ENCODE measurements at regions not wholly inside any gene's neighbourhood (a gene's known extent, or its start where the extent isn't known, plus 50 kb on each side); places are given as distances from the start of the nearest gene placed in this dataset.

DNA sequence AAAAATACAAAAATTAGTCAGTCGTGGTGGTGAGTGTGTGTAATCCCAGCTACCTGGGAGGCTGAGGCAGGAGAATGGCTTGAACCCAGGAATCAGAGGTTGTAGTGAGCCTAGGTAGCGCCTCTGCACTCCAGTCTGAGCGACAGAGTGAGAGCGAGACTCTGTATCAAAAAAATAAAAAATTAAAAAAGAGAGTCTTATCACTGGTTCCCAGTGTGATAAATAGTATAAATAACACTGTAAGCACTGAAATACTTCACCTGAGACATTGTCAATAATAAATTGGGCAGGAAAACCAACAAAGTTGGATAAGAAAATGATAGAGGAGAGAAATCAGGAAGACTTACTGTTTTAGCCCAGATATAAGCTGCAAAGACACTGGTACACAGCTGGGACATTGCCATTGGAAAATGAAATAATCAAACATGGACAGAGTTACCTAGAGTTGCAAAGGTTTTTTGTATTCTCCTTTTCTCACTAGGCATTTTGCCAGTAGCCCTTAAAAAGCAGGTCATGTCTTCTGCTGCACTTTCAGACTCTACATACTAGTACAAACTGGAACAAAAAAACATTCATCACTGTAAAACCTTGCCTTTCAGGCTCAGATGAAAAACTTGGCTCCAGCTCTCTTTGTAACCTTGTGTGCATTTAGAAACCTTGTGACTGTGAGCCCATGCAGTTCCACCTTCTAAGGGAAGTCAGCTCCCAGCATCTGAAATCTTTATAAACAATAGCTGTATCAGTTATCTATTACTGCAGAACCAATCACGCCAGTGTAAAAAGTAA lies 55.0 kb upstream of the PPP1R2C start:
- TF ChIP-seq, protein P1, sequence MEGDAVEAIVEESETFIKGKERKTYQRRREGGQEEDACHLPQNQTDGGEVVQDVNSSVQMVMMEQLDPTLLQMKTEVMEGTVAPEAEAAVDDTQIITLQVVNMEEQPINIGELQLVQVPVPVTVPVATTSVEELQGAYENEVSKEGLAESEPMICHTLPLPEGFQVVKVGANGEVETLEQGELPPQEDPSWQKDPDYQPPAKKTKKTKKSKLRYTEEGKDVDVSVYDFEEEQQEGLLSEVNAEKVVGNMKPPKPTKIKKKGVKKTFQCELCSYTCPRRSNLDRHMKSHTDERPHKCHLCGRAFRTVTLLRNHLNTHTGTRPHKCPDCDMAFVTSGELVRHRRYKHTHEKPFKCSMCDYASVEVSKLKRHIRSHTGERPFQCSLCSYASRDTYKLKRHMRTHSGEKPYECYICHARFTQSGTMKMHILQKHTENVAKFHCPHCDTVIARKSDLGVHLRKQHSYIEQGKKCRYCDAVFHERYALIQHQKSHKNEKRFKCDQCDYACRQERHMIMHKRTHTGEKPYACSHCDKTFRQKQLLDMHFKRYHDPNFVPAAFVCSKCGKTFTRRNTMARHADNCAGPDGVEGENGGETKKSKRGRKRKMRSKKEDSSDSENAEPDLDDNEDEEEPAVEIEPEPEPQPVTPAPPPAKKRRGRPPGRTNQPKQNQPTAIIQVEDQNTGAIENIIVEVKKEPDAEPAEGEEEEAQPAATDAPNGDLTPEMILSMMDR (conservative IDR thresholded peaks at IDR 0.05): no peak
- no peak for TF ChIP-seq ZFX (IDR thresholded peaks at IDR 0.05)
- H3K27ac ChIP-seq: peak overlapping the region; percentile 87

DNA sequence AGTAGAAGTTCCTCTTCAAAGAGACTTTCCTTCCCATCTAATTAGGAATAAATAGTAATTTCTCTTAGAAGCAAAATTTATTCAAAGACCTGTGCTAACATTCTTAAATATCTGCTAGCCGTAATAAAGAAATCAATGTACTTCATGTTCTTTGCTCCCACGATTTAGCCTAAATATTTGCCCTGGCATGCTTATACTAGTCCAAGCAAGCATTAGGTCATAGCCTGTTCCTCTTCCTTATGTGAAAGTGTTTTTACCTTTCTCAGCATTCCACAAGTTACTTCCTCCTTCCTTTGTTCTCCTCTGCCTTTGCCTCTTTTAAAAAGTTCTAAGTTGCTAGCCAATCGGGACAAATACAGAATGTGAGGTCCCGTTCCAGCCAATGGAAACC lies 55.6 kb upstream of the PPP1R2C start:
- H3K27ac ChIP-seq: peak overlapping the region; percentile 58; the same call in 1 of the 2 replicates

DNA sequence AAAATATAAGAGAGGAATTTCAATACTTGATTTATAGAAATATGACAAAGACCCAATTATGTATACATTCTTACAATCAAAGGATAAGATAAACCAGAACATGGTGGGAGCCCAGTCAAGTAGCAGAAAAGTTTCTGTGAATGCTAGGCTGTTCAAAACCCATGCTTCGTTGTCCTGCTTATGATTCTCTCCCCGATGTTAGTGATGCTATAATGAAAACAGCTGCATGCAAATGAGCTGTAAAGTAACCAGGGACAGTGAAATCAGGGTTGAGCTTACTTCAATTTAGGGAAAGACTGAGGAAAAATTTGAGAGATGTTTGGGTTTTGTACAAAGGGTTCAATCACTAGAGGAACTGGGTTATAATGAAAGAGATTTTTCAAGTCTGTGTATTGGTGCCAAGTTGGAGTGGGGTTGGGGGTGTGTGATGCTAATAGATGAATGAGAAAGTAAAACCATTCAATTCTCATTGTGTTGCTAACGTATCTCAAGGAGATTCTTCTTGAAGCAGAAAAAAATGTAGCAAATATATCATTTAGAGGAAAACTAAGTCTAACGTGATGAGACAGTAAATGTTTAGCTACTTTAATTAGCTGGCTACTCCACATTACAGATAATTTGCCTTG lies 59.3 kb upstream of the PPP1R2C start:
- no peak overlapping the region for H3K27ac ChIP-seq

DNA sequence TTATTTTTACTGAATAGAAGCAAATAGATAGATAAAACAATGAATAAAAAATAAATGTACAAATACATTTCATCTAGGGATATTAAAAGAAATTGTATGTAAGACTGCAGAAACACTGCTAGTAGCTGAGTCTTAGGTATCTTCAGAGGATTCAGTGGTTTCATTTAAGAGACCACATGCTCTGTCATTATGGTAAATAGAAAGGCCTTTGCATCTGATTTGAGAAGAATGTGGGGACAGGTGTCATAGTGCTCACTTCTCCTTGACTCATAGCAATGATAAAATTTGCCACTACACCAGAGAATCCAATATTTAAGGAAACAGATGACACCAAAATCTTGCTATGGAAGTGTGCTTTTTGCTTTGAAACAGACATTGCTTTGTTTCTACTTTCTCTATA lies 59.8 kb upstream of the PPP1R2C start:
- no peak for TF ChIP-seq ZFX (IDR thresholded peaks at IDR 0.05)
- TF ChIP-seq, protein P1 (conservative IDR thresholded peaks at IDR 0.05): no peak
- H3K27ac ChIP-seq: no peak overlapping the region

More for the DNA sequence above, 59.3 kb upstream of the PPP1R2C start:
- TF ChIP-seq, protein P1 (conservative IDR thresholded peaks at IDR 0.05): no peak
- TF ChIP-seq ZFX (IDR thresholded peaks at IDR 0.05): no peak

DNA sequence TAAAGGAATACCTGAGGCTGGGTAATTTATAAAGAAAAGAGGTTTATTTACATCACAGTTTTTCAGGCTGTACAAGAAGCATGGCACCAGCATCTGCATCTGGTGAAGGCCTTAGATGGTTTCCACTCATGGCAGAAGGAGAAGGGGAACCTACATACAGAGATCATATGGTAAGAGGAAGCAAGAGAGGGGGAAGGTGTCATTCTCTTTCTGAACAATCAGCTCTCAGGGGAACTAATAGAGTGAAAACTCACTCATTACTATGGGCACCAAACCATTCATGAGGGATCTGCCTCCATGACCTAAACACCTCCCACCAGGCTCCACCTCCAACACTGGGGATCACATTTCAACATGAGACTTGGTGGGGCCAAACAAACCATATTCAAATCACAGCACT lies 61.7 kb upstream of the PPP1R2C start:
- TF ChIP-seq, protein P1 (conservative IDR thresholded peaks at IDR 0.05): no peak
- TF ChIP-seq ZFX (IDR thresholded peaks at IDR 0.05): no peak
- H3K27ac ChIP-seq: no peak overlapping the region

DNA sequence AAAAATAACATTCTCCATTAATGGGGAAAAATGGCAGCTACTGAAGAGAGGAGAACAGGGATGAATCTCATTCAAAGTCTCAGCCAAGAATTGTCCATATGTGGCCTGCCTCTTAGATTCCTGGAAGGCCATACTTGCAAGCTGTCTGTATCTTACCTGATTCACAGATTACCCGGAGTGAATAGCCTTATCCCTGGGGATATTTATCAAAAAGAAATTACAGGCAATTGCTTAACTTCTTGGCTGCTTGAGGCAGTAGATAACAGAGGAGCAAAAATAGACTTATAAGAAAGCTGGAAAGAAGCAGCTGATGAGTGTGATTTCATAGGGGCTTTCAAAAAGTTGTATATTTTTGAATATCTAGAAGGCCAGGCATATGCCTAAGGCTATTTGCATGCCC lies 68.8 kb upstream of the PPP1R2C start:
- H3K27ac ChIP-seq: no peak overlapping the region
- TF ChIP-seq ZFX (IDR thresholded peaks at IDR 0.05): no peak
- TF ChIP-seq, protein P1 (conservative IDR thresholded peaks at IDR 0.05): no peak

DNA sequence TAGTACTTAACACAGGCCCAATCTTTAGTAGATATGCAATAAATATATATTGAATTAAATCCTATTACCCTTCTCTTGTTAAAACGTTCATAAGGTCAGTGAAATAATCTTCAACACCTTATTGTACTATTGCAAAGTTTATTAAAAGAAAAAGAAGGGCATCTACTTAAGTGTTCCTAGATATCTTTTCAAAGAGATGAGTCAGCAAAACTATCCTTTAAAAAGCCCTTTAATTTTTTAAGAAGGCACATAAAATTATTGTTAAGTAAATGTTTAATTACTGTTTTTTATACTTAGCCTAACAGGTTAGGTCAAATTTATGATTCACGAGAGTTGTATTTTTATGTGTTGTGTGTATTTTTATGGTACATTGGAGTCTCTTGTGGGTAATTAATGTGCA lies 77.3 kb upstream of the PPP1R2C start:
- TF ChIP-seq ZFX (IDR thresholded peaks at IDR 0.05): no peak
- TF ChIP-seq, protein P1 (conservative IDR thresholded peaks at IDR 0.05): no peak
- no peak overlapping the region for H3K27ac ChIP-seq
